ENCODE measurements at regions not wholly inside any gene's neighbourhood (a gene's known extent, or its start where the extent isn't known, plus 50 kb on each side); places are given as distances from the start of the nearest gene placed in this dataset.
"Not testable (repeated sequence)": the region's sequence is repeated elsewhere in the genome, so short reads cannot be mapped to it uniquely, and the experiment has no call there.

- in situ Hi-C loops (cut with HindIII; ENCODE audit: low sequenced_read_pairs), result no loop called here
Measured at GRCh38 chr1:228841632-228842031, 106.4 kb downstream of the RHOU start.

GRCh38 chr1:228842094-228842775 lies 107.0 kb downstream of the RHOU start:
- in situ Hi-C loops (cut with HindIII; ENCODE audit: low sequenced_read_pairs), result no loop called here
- DNase-seq (ENCODE audit: low spot score), result no peak

More at GRCh38 chr1:228841632-228842031, 106.4 kb downstream of the RHOU start:
- no peak for DNase-seq (ENCODE audit: low spot score)

GRCh38 chr1:228845101-228845500 lies 109.8 kb downstream of the RHOU start:
- DNase-seq (ENCODE audit: low spot score), result no peak
- in situ Hi-C loops (cut with HindIII; ENCODE audit: low sequenced_read_pairs), result no loop called here

GRCh38 chr1:228846952-228847351 lies 111.7 kb downstream of the RHOU start:
- in situ Hi-C loops (cut with HindIII; ENCODE audit: low sequenced_read_pairs), result no loop called here
- DNase-seq (ENCODE audit: low spot score), result no peak

- DNase-seq (ENCODE audit: low spot score); in situ Hi-C loops (cut with HindIII; ENCODE audit: low sequenced_read_pairs): not testable (repeated sequence)
Measured at GRCh38 chr1:228847451-228847850, 112.2 kb downstream of the RHOU start.

- DNase-seq (ENCODE audit: low spot score), result no peak
- in situ Hi-C loops (cut with HindIII; ENCODE audit: low sequenced_read_pairs), result no loop called here
Measured at GRCh38 chr1:228848406-228848805, 113.1 kb downstream of the RHOU start.

GRCh38 chr1:228849011-228849541 lies 113.8 kb downstream of the RHOU start:
- in situ Hi-C loops (cut with HindIII; ENCODE audit: low sequenced_read_pairs), result no loop called here
- no peak for DNase-seq (ENCODE audit: low spot score)

GRCh38 chr1:228850141-228851100 lies 115.1 kb downstream of the RHOU start:
- in situ Hi-C loops (cut with HindIII; ENCODE audit: low sequenced_read_pairs), result no loop called here
- no peak for DNase-seq (ENCODE audit: low spot score)

GRCh38 chr1:228851193-228851592 lies 115.9 kb downstream of the RHOU start:
- DNase-seq (ENCODE audit: low spot score), result no peak
- in situ Hi-C loops (cut with HindIII; ENCODE audit: low sequenced_read_pairs), result no loop called here

- DNase-seq (ENCODE audit: low spot score), result no peak
- in situ Hi-C loops (cut with HindIII; ENCODE audit: low sequenced_read_pairs), result no loop called here
Measured at GRCh38 chr1:228851618-228852017, 116.3 kb downstream of the RHOU start.

GRCh38 chr1:228852024-228852423 lies 116.7 kb downstream of the RHOU start:
- DNase-seq (ENCODE audit: low spot score), result no peak
- in situ Hi-C loops (cut with HindIII; ENCODE audit: low sequenced_read_pairs), result no loop called here

- no peak for DNase-seq (ENCODE audit: low spot score)
- in situ Hi-C loops (cut with HindIII; ENCODE audit: low sequenced_read_pairs), result no loop called here
Measured at GRCh38 chr1:228852511-228853088, 117.3 kb downstream of the RHOU start.

- DNase-seq (ENCODE audit: low spot score), result no peak
- in situ Hi-C loops (cut with HindIII; ENCODE audit: low sequenced_read_pairs), result no loop called here
Measured at GRCh38 chr1:228853191-228853590, 117.9 kb downstream of the RHOU start.

GRCh38 chr1:228853637-228854036 lies 118.4 kb downstream of the RHOU start:
- DNase-seq (ENCODE audit: low spot score), result no peak
- in situ Hi-C loops (cut with HindIII; ENCODE audit: low sequenced_read_pairs), result no loop called here

- no peak for DNase-seq (ENCODE audit: low spot score)
- in situ Hi-C loops (cut with HindIII; ENCODE audit: low sequenced_read_pairs), result no loop called here
Measured at GRCh38 chr1:228854907-228855306, 119.6 kb downstream of the RHOU start.

GRCh38 chr1:228857611-228858010 lies 122.3 kb downstream of the RHOU start:
- no peak for DNase-seq (ENCODE audit: low spot score)
- in situ Hi-C loops (cut with HindIII; ENCODE audit: low sequenced_read_pairs), result no loop called here

GRCh38 chr1:228860911-228861831 lies 125.9 kb downstream of the RHOU start:
- in situ Hi-C loops (cut with HindIII; ENCODE audit: low sequenced_read_pairs), result no loop called here
- no peak for DNase-seq (ENCODE audit: low spot score)

- in situ Hi-C loops (cut with HindIII; ENCODE audit: low sequenced_read_pairs), result no loop called here
- no peak for DNase-seq (ENCODE audit: low spot score)
Measured at GRCh38 chr1:228861832-228862180, 126.5 kb downstream of the RHOU start.
